ENCODE measurements at regions not wholly inside any gene's neighbourhood (a gene's known extent, or its start where the extent isn't known, plus 50 kb on each side); places are given as distances from the start of the nearest gene placed in this dataset.

GRCh38 chr1:55484173-55484572 lies 269.0 kb upstream of the USP24 start:
- Histone ChIP-seq H3K36me3 (ENCODE audit: insufficient read depth, low read length) (no peaks in the 10 kb centered on the region), H3K4me3 (ENCODE audit: low read depth, low read length, poor library complexity, severe bottlenecking) (no peak overlapping the region), H3K9me3 (ENCODE audit: low read length) (no peaks in the 10 kb centered on the region), H3F3A (ENCODE audit: insufficient read depth, low read length) (no peaks in the 10 kb centered on the region), H3K9ac (ENCODE audit: low read length) (no peak overlapping the region), H4K20me1 (ENCODE audit: insufficient read depth, low read length) (no peaks in the 10 kb centered on the region), H3K4me2 (ENCODE audit: low read length) (no peak overlapping the region), H3K27me3 (ENCODE audit: insufficient read depth, low read length) (no peaks in the 10 kb centered on the region), H3K27ac (ENCODE audit: low read depth, low read length, poor library complexity, severe bottlenecking) (no peak overlapping the region), H3K9me2 (ENCODE audit: low read depth, low read length) (no peaks in the 10 kb centered on the region), H3K79me2 (ENCODE audit: insufficient read depth, low read length) (no peaks in the 10 kb centered on the region), H3K4me1 (ENCODE audit: insufficient read depth, low read length, severe bottlenecking) (no peaks in the 10 kb centered on the region), H2AFZ (ENCODE audit: low read length) (no peak overlapping the region)
- TF ChIP-seq CTCF (IDR thresholded peaks at IDR 0.05; ENCODE audit: low read length) = no peak
- TF ChIP-seq EZH2 (IDR thresholded peaks at IDR 0.05; ENCODE audit: borderline replicate concordance, low read length) = no peak

GRCh38 chr1:55483523-55483922 lies 268.4 kb upstream of the USP24 start:
- H3F3A ChIP-seq (ENCODE audit: insufficient read depth, low read length) = no peaks in the 10 kb centered on the region
- no peak overlapping the region for H3K4me3 ChIP-seq (ENCODE audit: low read depth, low read length, poor library complexity, severe bottlenecking)
- H3K9me2 ChIP-seq (ENCODE audit: low read depth, low read length) = no peaks in the 10 kb centered on the region
- H3K36me3 ChIP-seq (ENCODE audit: insufficient read depth, low read length) = no peaks in the 10 kb centered on the region
- H3K9ac ChIP-seq (ENCODE audit: low read length) = no peak overlapping the region
- peak; percentile 25; the same call in 1 of the 2 replicates for TF ChIP-seq CTCF (IDR thresholded peaks at IDR 0.05; ENCODE audit: low read length)
- TF ChIP-seq EZH2 (IDR thresholded peaks at IDR 0.05; ENCODE audit: borderline replicate concordance, low read length) = no peak
- H3K79me2 ChIP-seq (ENCODE audit: insufficient read depth, low read length) = no peaks in the 10 kb centered on the region
- no peaks in the 10 kb centered on the region for H3K27me3 ChIP-seq (ENCODE audit: insufficient read depth, low read length)
- no peaks in the 10 kb centered on the region for H3K9me3 ChIP-seq (ENCODE audit: low read length)
- H3K4me2 ChIP-seq (ENCODE audit: low read length) = no peak overlapping the region
- no peak overlapping the region for H3K27ac ChIP-seq (ENCODE audit: low read depth, low read length, poor library complexity, severe bottlenecking)
- no peaks in the 10 kb centered on the region for H4K20me1 ChIP-seq (ENCODE audit: insufficient read depth, low read length)
- H3K4me1 ChIP-seq (ENCODE audit: insufficient read depth, low read length, severe bottlenecking) = no peaks in the 10 kb centered on the region
- H2AFZ ChIP-seq (ENCODE audit: low read length) = no peak overlapping the region

- H3K4me2 ChIP-seq (ENCODE audit: low read length) = no peak overlapping the region
- no peaks in the 10 kb centered on the region for H3K27me3 ChIP-seq (ENCODE audit: insufficient read depth, low read length)
- H3K9ac ChIP-seq (ENCODE audit: low read length) = no peak overlapping the region
- TF ChIP-seq EZH2 (IDR thresholded peaks at IDR 0.05; ENCODE audit: borderline replicate concordance, low read length) (no peak), CTCF (IDR thresholded peaks at IDR 0.05; ENCODE audit: low read length) (no peak)
- no peak overlapping the region for H3K27ac ChIP-seq (ENCODE audit: low read depth, low read length, poor library complexity, severe bottlenecking)
- H3K79me2 ChIP-seq (ENCODE audit: insufficient read depth, low read length) = no peaks in the 10 kb centered on the region
- no peaks in the 10 kb centered on the region for H3K36me3 ChIP-seq (ENCODE audit: insufficient read depth, low read length)
- H3K4me1 ChIP-seq (ENCODE audit: insufficient read depth, low read length, severe bottlenecking) = no peaks in the 10 kb centered on the region
- H2AFZ ChIP-seq (ENCODE audit: low read length) = no peak overlapping the region
- no peaks in the 10 kb centered on the region for H4K20me1 ChIP-seq (ENCODE audit: insufficient read depth, low read length)
- H3K9me2 ChIP-seq (ENCODE audit: low read depth, low read length) = no peaks in the 10 kb centered on the region
- no peaks in the 10 kb centered on the region for H3F3A ChIP-seq (ENCODE audit: insufficient read depth, low read length)
- no peak overlapping the region for H3K4me3 ChIP-seq (ENCODE audit: low read depth, low read length, poor library complexity, severe bottlenecking)
- H3K9me3 ChIP-seq (ENCODE audit: low read length) = no peaks in the 10 kb centered on the region
Measured at GRCh38 chr1:55481634-55482033, 266.5 kb upstream of the USP24 start.
